HG02870 (cell line): ENCODE measurements at regions not wholly inside any gene's neighbourhood (a gene's known extent, or its start where the extent isn't known, plus 50 kb on each side); places are given as distances from the start of the nearest gene placed in this dataset.

ENCODE experiments used
- ATAC-seq: cut with Tn5 transposase; IDR thresholded peaks from one replicate; pipeline ENCODE4 v1.9.1; 2021; ENCODE audit warnings: mild to moderate bottlenecking, moderate library complexity; ENCODE audit not compliant: unreplicated experiment

DNA sequence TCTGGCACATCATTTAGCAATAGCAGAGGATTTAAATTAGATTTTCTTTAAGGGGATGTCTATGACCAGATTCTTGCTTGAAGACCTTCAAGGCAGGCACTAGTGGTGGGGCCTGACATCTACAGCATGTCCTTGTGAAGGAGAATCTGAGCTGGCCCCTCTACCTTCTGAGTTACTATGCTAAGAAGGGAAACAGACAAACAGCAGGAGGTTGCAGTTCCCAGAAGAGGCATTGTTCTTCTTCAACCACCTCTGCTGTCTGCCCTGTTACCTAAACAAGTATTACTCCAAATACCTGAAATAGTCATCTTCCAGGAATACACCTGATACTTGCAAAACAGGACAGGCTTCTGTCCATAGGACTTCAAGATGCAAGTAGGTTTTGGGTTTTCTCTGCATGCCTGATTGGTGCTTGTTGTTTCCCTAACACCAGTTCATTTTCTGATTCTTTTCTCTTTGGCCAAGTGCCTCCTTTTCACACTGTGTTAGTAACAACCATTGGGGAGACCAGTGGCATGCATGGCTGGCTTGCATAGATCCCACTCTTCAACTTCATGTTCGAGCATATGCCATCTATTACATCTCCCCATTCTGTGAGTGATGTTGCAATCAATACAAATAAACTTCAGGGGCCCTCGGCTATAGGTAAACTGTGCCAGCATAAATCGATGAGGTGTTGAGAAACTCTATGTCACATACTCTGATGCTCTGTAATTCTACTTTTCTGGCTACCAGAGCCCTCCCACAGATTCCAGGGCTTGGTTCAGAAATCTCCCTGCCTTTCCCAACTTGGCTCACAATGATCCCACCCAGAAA lies 93.0 kb upstream of the DUSP10 start:
- ATAC-seq = no peak

DNA sequence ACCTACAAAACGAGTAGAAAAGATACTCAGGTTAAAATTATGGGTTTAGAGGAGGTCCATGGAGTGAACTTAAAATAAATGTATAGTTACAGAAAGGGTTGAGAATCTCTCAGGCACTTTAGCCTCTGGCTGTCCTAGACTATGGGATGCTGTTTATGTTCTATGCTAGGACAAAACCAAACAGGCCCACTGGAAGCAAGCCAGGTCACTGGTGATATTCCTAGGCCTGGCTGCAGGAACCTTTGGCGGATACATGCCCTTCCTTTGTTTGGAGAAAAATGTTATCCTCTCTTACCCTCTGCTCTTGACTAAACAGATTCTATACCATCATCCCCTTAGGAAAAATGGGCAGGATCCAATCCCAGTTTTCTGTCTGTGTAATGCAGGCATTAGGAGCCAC lies 90.7 kb upstream of the DUSP10 start:
- no peak for ATAC-seq

DNA sequence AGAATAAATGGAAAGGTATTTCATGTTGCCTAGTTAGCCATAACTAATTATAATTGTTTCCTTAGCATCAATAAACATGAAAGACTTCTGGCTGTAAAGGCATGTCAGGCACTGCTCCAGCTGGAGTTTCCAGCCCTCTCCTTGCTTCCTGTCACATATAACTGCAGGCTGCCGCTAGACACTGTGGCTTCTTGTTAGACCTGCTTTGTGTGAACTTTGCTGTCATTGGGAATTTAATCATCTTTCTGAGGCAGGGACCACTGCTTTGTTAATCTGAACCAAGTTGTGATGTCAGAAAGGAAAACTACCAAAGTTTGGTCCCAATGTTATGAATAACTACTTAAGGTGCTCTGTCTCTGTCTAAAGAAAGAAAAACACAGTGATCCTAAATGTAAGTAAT lies 90.3 kb upstream of the DUSP10 start:
- no peak for ATAC-seq

DNA sequence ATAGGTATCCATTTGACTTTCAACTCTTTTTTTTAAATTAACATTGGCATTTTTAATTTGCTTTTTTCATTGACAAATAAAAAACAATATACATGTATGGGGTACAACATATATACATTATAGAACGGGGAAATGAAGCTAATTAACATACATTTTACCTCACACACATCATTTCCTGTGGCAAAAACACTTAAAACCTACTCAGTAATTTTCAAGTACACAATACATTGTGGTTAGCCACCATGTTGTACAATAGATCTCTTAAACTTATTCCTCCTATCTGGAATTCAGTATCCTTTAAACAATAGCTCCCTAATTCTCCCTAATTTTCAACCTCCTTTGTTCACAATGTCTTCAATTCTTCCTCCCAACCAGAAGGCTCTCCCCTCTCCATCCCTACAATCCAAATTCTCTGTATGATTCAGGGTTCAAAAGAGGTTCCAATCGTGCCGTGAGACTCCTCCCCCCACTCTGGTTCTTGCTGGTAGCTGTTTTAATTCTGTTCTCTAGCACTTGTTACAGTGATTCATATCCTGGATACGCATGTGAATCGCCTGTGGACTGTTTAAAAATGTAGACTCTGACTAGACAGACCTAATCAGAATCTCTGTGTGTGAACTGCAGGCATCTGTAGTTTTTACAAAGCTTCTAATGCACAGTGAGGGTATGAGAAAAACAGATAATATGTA lies 87.6 kb upstream of the DUSP10 start:
- ATAC-seq = no peak

DNA sequence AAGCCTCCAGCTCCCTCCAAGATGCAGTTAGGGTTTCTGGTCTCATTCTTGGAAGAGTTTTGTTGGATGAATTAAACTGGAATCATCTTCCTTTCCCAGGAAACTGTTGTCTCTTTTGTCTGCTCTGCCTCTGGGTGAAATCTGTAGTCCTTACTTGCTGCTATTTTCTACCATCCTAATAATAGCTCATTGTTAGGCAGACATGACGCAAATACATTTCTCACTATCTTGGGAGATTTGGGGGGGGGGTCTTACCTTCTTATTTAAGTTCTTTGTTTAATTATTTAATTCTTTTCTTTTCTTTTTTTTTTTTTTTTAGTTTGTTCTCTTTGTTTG lies 85.4 kb upstream of the DUSP10 start:
- ATAC-seq = no peak

DNA sequence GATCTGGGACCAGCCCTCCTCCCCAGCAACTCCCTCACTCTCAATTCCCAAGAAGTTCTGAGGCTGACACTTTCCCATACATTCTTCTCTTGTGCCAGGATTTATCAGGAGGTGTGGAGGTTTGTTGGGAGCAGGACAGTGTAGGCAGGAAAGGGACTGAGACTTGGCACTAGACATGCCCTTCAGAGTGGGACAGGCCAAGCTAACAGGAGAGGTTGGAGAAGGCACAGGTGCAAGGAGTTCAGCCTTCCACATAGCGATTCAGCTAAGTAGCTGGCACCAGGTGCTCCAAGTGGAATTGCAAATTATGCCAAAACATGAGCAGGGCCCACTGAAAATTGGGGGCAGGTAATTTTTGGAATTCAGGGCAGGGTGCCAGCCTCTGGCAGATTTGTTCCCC lies 83.0 kb upstream of the DUSP10 start:
- ATAC-seq = no peak

DNA sequence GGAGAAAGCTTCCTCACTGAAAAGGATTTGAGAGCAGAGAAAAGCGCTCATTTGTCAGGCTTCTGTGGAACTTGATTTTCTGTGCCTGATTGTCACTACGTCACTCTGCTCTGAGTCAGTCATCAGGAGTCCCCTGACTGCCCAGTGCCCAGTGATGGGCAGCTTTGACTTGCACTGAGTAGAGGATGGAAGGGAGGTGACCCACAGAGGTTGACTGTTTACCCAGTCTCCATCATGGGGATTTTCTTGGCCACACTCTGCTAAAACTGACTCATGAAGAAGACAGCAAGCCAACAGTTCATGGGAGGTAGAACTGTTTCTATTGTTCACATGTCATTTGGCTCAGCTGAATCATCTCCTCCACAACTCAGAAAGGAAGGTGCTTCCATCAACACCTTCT lies 82.1 kb upstream of the DUSP10 start:
- peak; percentile 45 for ATAC-seq

DNA sequence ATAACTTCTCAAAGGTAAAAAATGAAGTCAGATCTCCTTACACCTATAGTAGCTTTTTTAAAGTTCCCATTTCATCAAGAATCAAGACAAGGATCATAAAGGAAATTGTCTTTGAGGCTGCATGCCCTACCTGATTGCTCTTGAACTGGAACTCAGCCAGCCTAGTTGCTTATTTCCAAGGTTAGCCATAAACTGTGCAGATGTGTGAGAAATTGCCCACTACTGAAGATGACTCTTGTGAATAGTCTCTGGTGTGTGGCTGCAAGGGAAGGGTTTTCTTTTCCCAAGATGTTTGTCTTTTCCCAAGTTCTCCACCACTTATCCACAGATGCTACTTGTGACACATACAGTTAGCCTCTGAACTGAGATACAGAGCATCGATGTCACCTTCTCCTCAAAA lies 81.7 kb upstream of the DUSP10 start:
- no peak for ATAC-seq

DNA sequence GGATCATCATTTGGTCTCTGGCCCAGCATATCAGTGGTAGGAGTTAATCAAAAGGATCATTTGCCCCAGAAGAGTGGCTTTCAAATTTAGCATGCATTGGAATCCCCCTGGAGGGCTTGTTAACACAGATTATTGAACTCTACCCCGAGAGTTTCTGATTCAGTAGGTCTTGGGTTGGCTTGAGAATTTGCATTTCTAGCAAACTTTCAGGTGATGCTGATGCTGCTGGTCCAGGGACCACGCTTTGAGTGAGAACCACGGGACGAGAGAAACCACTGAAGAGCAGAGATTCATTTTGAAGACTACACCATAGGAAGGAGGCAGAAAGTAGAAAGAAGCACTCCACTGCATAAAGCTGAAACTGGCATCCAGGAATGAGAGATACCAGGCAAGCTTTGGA lies 81.3 kb upstream of the DUSP10 start:
- ATAC-seq = peak; percentile 85

DNA sequence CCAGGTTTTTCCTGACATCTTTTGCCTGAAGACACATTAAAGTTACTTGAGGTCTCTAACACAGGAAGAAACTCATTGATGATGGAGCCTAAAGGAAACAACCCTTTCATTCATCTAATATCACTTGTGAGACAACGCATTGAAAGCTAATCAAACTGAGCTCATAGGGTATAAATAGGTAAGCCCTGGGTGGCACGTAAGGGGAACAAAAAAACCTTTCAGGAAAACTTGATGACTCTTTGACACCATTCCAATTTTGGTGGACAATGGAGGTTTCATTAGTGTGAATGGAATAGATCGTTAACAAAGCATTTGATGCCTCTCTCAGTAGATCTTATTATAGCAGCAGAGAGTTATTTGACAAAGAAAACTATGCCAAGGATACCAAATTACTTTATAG lies 80.7 kb upstream of the DUSP10 start:
- ATAC-seq = no peak

DNA sequence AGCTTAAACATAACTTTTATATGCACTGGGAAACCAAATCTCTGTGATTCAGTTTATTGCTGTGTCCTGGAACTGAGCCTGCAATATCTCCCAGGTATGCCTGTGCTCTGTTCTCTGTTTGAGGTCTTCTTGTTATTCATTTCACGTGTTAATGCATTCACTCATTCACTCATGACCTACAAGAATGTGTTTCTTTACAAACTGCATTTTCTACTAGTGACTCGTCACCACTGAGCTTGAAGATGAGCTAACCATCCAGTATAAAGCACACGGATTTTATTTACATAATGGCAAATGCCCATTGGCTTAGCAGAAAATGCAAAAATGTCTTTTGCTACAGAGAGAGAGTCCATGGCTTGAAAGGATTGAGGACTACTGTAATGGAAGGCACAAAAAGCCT lies 75.0 kb upstream of the DUSP10 start:
- ATAC-seq = no peak

DNA sequence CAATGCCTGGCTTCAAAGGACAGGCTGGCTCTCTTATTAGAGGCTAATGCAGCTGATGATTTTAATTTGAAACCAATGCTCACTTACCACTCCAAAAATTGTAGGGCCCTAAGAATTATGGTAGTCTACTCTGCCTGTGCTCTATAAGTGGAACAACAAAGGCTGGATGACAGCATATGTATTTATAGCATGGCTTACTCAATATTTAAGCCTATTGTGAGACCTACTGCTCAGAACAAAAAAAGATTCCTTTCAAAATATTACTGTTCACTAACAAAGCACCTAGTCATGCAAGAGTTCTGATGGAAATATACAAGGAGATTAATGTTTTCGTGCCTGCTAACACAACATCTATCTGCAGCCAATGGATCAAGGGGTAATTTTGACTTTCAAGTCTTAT lies 73.8 kb upstream of the DUSP10 start:
- peak; percentile 53 for ATAC-seq

DNA sequence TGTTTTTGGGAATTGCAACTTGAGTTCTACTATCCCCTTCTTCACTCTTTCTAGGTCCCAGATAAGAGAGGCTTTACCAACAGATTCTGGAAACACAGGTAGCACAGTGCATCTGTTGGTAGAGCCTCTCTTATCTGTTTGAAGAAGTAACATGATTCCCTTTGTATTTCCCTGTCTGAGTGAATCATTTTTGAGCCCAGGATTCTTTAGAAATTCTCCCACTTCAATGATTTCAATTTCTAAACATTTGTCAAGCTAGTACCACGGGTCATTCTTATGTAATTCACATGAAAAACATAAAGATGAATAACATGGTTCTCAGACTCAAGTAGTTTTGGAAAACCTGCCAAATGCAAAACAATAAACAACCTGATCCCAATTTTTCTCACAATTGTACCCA lies 72.0 kb upstream of the DUSP10 start:
- no peak for ATAC-seq

DNA sequence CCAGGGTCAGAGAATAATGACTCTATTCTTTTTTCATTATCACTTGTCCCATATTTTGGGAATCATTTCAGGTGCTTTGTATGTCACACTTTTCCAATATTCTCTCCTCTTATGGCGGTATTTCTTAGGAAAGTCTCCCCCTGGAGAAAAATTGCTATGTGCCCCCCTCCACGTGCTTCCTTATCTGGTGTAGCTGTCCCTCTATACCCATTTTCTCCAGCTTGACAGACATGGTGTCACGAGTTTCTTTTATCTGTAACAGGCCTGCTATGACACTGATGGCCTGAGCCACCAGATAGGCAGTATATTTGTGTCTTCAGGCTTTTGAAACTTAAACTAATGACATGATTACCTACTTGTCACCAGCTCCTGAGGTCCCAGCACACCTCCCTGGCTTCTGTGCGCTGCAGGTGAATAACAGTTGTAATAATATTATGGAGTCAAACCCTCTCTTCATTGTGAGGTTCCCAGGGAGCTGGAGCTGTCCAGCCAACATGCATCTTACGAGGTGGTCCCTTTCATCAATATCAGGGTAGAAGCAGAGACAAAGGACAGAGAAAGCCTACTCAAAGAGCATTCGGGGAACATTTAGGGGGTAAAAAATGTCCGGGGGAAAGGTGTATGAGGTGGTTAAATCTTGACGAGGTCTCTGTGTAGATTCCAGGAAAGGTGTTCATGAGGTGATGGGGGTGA lies 71.2 kb upstream of the DUSP10 start:
- no peak for ATAC-seq

DNA sequence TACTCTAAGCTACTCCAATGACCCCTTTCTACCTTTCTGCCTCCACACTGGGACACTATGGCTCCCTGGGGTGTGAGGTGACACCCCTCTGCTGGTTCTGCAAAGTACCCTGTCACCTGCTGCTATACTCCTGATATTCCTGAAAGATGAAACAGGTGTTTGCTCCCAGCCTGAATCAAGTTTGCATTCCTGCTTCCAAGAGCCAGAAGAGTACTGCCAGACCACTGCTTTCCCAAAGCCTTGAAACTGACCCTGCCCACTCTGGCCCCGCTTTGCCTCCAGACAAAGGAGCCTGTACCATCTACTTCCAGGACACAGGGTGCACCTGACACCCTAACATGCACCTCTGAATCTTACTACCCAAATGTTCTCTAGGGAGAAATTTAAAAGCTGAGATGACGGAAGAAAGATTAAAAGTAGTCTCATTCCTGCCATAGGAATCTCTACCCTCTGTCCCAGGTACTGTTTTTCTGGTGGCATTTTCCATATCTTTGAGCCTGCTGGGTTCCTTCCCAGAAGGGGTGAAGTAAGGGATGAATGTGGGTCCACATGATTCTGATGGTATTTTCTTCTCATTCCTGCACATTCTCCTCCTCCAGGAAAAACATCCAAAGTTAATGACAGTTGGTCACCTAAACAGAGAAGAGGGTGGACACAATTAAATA lies 70.3 kb upstream of the DUSP10 start:
- ATAC-seq = no peak

DNA sequence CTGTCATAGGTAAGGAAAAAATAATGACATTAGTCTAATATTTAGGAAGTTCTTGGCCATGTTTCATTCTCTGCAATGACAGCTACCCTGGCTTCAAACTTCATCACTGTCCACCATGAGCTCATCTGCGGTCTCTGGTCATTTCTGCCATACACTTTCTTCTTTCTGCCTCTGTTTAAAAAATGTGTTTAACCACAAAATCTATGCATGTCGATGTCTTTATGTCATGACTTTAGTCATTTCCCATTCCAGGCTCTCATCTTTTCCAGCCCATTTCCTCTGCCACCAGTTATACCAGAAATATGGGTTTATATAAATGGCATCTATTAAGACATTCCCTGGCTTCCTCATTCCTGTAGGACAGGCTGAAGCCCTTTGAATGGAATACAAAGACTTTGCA lies 68.5 kb upstream of the DUSP10 start:
- ATAC-seq = no peak

DNA sequence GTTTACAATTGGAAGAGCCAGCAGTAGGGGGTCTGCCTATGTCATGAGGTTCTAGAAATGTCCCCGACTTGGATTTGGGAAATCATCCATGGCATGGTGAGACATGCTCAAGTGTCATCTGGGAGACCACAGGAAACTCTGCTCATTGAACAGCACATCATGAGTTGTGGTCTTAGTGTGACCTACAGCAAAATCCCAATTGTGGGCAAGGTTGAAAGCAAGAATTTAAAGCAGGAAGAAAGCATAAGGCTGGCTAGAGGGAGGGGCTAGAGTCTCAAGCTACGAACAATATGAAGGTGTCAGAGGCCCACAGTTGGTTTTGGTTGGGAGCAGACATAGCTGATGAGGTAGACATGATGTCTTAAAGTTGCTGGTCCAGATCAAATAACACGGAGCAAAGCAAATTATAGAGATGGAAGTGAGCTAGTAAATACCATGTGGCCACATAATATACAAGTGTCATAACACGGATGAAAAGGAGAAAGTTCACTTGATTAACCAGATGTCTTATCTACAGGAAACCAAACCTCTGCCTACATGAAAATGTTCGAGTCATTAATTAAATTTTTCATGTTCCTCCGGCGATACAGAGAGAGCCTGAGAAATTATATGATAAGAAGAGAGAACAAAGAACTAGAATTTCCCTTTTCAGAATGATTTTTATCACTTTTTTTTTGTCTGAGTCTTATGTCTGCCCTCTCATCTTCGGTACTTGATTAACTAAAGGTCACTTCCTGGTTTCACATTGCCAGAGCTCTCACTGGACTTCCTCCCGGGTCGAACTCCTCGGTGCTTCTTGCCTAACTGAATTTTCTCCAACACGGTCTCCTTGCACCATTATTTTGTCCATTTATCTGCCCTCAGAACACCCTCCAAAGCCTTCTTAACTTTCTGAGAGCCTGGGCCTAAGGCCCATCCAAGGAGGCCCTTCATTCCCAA lies 67.5 kb upstream of the DUSP10 start:
- peak; percentile 50 for ATAC-seq

DNA sequence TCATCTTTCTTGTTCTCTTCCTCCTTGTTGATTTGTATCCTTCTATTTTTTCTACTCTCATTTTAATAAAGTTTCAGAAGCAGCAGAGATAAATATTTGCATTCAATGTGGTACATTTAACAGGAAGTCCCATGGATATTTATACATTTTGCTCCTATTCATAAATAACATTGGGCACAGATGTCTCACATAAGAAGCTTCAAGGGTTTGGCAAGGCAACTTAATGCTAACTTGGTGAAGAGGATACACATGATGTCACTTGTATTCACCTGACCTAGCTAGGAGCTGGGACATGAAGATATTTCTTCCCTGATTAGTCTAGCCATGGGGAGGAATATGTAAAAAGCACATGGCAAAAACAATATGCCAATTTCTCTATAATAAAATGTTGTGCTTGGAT lies 65.1 kb upstream of the DUSP10 start:
- no peak for ATAC-seq

DNA sequence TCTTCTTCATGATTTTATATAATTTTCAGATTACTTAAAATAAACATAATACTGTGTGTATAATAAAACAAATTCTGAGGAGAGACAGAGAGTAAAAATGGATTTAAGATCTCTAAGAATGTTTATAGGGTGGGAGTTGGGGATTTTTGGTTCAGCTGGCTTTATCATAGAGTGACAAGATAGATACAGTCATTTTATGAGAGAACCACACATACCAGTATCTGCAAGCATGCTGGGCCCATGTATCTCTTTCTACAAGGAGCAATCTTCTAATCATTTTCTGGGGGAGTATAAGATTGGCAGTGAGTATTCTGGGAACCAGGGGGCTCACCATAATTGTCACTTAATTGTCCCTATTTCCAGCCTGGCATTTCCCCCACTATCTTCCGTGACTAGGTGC lies 64.3 kb upstream of the DUSP10 start:
- no peak for ATAC-seq

DNA sequence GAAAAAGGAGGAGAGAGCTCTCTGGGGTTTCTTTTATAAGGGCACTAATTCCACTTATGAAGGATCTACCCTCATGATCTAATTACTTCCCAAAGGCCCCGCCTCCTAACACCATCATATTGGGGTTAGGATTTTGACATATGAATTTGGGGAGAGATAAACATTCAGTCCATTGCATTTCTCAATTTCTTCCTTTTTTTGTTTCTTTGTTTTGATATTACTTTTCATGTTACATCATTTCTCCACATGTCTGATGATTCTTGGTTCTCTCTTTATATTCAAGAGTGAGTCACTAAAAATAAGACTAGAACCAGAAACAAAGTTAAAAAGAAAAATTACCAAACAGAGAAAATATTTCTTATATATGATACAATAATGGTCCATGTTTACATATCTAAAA lies 63.2 kb upstream of the DUSP10 start:
- no peak for ATAC-seq

DNA sequence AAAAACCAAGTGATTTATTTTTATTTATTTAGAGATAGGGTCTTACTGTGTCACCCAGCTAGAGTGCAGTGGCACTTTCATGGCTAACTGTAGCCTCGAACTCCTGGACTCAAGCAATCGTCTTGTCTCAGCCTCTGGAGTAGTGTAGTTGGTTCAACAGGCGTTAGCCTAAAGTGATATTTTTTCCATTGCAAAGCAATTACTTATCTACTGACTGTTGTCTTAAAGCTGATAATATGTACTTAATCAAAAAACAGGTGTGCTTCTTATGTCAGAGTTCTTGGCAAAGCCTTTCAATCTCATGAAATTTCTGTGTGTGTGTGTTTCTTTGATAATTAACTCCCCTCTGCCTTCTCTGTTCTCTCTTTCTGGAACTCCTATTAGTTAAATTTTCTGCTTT lies 62.4 kb upstream of the DUSP10 start:
- no peak for ATAC-seq
